Parathyroid adenoma (tissue), 2 donors: ENCODE measurements at regions not wholly inside any gene's neighbourhood (a gene's known extent, or its start where the extent isn't known, plus 50 kb on each side); places are given as distances from the start of the nearest gene placed in this dataset.

Source experiments
- H2AFZ ChIP-seq: fragments of 300-600 bp; sonication (generic); one replicate; pipeline ENCODE4 v1.7.0; 2017; ENCODE audit warnings: antibody characterized with exemption, mild to moderate bottlenecking
- H3K27ac ChIP-seq: fragments of 300-600 bp; sonication (generic); one replicate; pipeline ENCODE4 v1.7.0; 2017
- H3K27me3 ChIP-seq: fragments of 300-600 bp; sonication (generic); one replicate; pipeline ENCODE4 v1.7.0; 2017; ENCODE audit warnings: low read length; ENCODE audit not compliant: control insufficient read depth, insufficient read depth
- H3K36me3 ChIP-seq: fragments of 300-600 bp; sonication (generic); one replicate; pipeline ENCODE4 v1.7.0; 2017; ENCODE audit warnings: low read length; ENCODE audit not compliant: control insufficient read depth, insufficient read depth
- H3K4me1 ChIP-seq: fragments of 300-600 bp; sonication (generic); one replicate; pipeline ENCODE4 v1.7.0; 2017; ENCODE audit warnings: control low read depth
- H3K4me2 ChIP-seq: fragments of 300-600 bp; sonication (generic); one replicate; pipeline ENCODE4 v1.7.0; 2017; ENCODE audit warnings: low read length
- H3K4me3 ChIP-seq: fragments of 300-600 bp; sonication (generic); one replicate; pipeline ENCODE4 v1.7.0; 2017; ENCODE audit warnings: low read depth, low read length
- H3K79me2 ChIP-seq: fragments of 300-600 bp; sonication (generic); one replicate; pipeline ENCODE4 v1.7.0; 2017; ENCODE audit warnings: control low read depth
- H3K9ac ChIP-seq: fragments of 300-600 bp; sonication (generic); one replicate; pipeline ENCODE4 v1.7.0; 2017; ENCODE audit warnings: mild to moderate bottlenecking
- H3K9me3 ChIP-seq: fragments of 300-600 bp; sonication (generic); one replicate; pipeline ENCODE4 v1.7.0; 2017; ENCODE audit warnings: low read length; ENCODE audit not compliant: control insufficient read depth
- CTCF ChIP-seq: fragments of 300-600 bp; sonication (generic); IDR thresholded peaks from one replicate; pipeline ENCODE4 v1.7.0; 2017; ENCODE audit warnings: antibody characterized with exemption, mild to moderate bottlenecking
- donor health status: primary hyperparathyroidism.

GRCh38 chr11:100545556-100545955 lies 141.5 kb upstream of the ARHGAP42 start:
- no peaks in the 10 kb centered on the region for H3K79me2 ChIP-seq
- TF ChIP-seq CTCF = no peak

GRCh38 chr11:100545970-100546369 lies 141.1 kb upstream of the ARHGAP42 start:
- Histone ChIP-seq H3K27me3 (no peaks in the 10 kb centered on the region), H3K9ac (no peak overlapping the region), H3K4me2 (no peak overlapping the region), H3K9me3 (no peaks in the 10 kb centered on the region), H3K4me1 (no peaks in the 10 kb centered on the region), H2AFZ (no peak overlapping the region), H3K27ac (no peak overlapping the region), H3K79me2 (no peaks in the 10 kb centered on the region), H3K4me3 (no peak overlapping the region), H3K36me3 (no peaks in the 10 kb centered on the region)
- TF ChIP-seq CTCF = no peak

More at GRCh38 chr11:100545556-100545955, 141.5 kb upstream of the ARHGAP42 start:
- Histone ChIP-seq H3K4me3 (no peak overlapping the region), H3K27me3 (no peaks in the 10 kb centered on the region), H3K36me3 (no peaks in the 10 kb centered on the region), H3K27ac (no peak overlapping the region), H3K4me1 (no peaks in the 10 kb centered on the region), H3K9me3 (no peaks in the 10 kb centered on the region), H3K4me2 (no peak overlapping the region), H2AFZ (no peak overlapping the region), H3K9ac (no peak overlapping the region)

GRCh38 chr11:100546714-100547113 lies 140.4 kb upstream of the ARHGAP42 start:
- Histone ChIP-seq H3K4me2 (no peak overlapping the region), H3K4me1 (no peaks in the 10 kb centered on the region), H3K27me3 (no peaks in the 10 kb centered on the region), H3K36me3 (no peaks in the 10 kb centered on the region), H3K9ac (no peak overlapping the region), H3K27ac (no peak overlapping the region), H3K9me3 (no peaks in the 10 kb centered on the region), H2AFZ (no peak overlapping the region), H3K4me3 (no peak overlapping the region), H3K79me2 (no peaks in the 10 kb centered on the region)
- TF ChIP-seq CTCF = no peak

- H3K4me2 ChIP-seq = no peak overlapping the region
- H3K4me1 ChIP-seq = no peaks in the 10 kb centered on the region
- no peak overlapping the region for H3K4me3 ChIP-seq
- no peaks in the 10 kb centered on the region for H3K9me3 ChIP-seq
- H3K79me2 ChIP-seq = no peaks in the 10 kb centered on the region
- no peaks in the 10 kb centered on the region for H3K36me3 ChIP-seq
- no peak overlapping the region for H3K9ac ChIP-seq
- H3K27ac ChIP-seq = no peak overlapping the region
- no peak overlapping the region for H2AFZ ChIP-seq
- TF ChIP-seq CTCF = no peak
- H3K27me3 ChIP-seq = no peaks in the 10 kb centered on the region
These were observed 136.8 kb upstream of the ARHGAP42 start for GRCh38 chr11:100550298-100550697.

- no peaks in the 10 kb centered on the region for H3K9me3 ChIP-seq
- H3K4me1 ChIP-seq = no peaks in the 10 kb centered on the region
- H3K27ac ChIP-seq = no peak overlapping the region
- H3K79me2 ChIP-seq = no peaks in the 10 kb centered on the region
- no peak overlapping the region for H3K9ac ChIP-seq
- H3K27me3 ChIP-seq = no peaks in the 10 kb centered on the region
- H3K4me3 ChIP-seq = no peak overlapping the region
- H3K36me3 ChIP-seq = no peaks in the 10 kb centered on the region
- no peak overlapping the region for H3K4me2 ChIP-seq
- H2AFZ ChIP-seq = no peak overlapping the region
- TF ChIP-seq CTCF = no peak
These were observed 136.0 kb upstream of the ARHGAP42 start for GRCh38 chr11:100550912-100551632.
